ENCODE measurements at regions not wholly inside any gene's neighbourhood (a gene's known extent, or its start where the extent isn't known, plus 50 kb on each side); places are given as distances from the start of the nearest gene placed in this dataset.

GRCh38 chr4:133620555-133620954 lies 471.5 kb downstream of the PCDH10 start:
- TF ChIP-seq FOXM1 (IDR thresholded peaks at IDR 0.05; ENCODE audit: borderline replicate concordance) (no peak), FOXA1 (IDR thresholded peaks at IDR 0.05) (no peak), SUZ12 (IDR thresholded peaks at IDR 0.05) (no peak), HDGF (IDR thresholded peaks at IDR 0.05; ENCODE audit: borderline replicate concordance) (no peak), L3MBTL2 (conservative IDR thresholded peaks at IDR 0.05) (no peak), PKNOX1 (IDR thresholded peaks at IDR 0.05) (no peak)

Measured in HEK293T (cell line).